ENCODE measurements at regions not wholly inside any gene's neighbourhood (a gene's known extent, or its start where the extent isn't known, plus 50 kb on each side); places are given as distances from the start of the nearest gene placed in this dataset.

DNA sequence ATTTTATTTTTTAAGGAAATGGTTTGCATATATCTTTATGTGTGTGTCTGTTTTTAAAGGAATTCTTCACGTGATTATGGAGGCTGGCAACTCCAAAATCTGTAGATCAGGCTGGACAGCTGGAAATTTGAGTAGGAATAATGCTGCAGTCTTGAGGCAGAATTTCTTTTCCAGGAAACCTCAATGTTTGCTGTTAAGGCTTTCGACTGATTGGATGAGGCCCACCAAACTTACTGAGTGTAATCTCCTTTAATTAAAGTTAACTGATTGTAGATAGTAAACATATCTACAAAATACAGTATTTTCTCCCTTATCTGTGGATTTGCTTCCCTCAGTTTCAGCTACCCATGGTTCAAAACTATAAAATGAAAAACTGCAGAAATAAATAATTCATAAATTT, 883.1 kb downstream of the TTLL7 start:
- CTCF ChIA-PET = no interaction called here
- POLR2A ChIA-PET (ENCODE audit: low non-redundant PET) = no interaction called here
- DNase-seq (ENCODE audit: low spot score) = no peak
- BruUV-seq (replicated peaks) = no TSS peak
- intact Hi-C loops (cut with micrococcal nuclease; ENCODE audit: unreplicated experiment) = no loop called here
- no peak for TF ChIP-seq EZH2 (IDR thresholded peaks at IDR 0.05; ENCODE audit: borderline replicate concordance, low read depth, low read length, poor library complexity, severe bottlenecking)
- TF ChIP-seq, protein P1, sequence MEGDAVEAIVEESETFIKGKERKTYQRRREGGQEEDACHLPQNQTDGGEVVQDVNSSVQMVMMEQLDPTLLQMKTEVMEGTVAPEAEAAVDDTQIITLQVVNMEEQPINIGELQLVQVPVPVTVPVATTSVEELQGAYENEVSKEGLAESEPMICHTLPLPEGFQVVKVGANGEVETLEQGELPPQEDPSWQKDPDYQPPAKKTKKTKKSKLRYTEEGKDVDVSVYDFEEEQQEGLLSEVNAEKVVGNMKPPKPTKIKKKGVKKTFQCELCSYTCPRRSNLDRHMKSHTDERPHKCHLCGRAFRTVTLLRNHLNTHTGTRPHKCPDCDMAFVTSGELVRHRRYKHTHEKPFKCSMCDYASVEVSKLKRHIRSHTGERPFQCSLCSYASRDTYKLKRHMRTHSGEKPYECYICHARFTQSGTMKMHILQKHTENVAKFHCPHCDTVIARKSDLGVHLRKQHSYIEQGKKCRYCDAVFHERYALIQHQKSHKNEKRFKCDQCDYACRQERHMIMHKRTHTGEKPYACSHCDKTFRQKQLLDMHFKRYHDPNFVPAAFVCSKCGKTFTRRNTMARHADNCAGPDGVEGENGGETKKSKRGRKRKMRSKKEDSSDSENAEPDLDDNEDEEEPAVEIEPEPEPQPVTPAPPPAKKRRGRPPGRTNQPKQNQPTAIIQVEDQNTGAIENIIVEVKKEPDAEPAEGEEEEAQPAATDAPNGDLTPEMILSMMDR (conservative IDR thresholded peaks at IDR 0.05; ENCODE audit: low read depth, low read length) = no peak
- Histone ChIP-seq H3K27me3 (replicated peaks; ENCODE audit: insufficient read depth, low read depth, low read length, poor library complexity) (no peaks in the 10 kb centered on the region), H3K27ac (ENCODE audit: low read depth, low read length, poor library complexity, severe bottlenecking) (no peak overlapping the region), H3K36me3 (ENCODE audit: insufficient read depth, low read length, poor library complexity, severe bottlenecking) (no peaks in the 10 kb centered on the region), H3K4me3 (ENCODE audit: low read depth, low read length, poor library complexity, severe bottlenecking) (no peak overlapping the region), H3K4me1 (ENCODE audit: insufficient read depth, low read length, poor library complexity, severe bottlenecking) (no peaks in the 10 kb centered on the region), H3K9me3 (ENCODE audit: low read depth, low read length, poor library complexity, severe bottlenecking) (no peaks in the 10 kb centered on the region)

GRCh38 chr1:83114136-83114834, 884.6 kb downstream of the TTLL7 start:
- CTCF ChIA-PET = no interaction called here
- POLR2A ChIA-PET (ENCODE audit: low non-redundant PET) = no interaction called here
- TF ChIP-seq, protein P1 (conservative IDR thresholded peaks at IDR 0.05; ENCODE audit: low read depth, low read length) = no peak
- no peak for TF ChIP-seq EZH2 (IDR thresholded peaks at IDR 0.05; ENCODE audit: borderline replicate concordance, low read depth, low read length, poor library complexity, severe bottlenecking)
- Histone ChIP-seq H3K27ac (ENCODE audit: low read depth, low read length, poor library complexity, severe bottlenecking) (no peak overlapping the region), H3K4me3 (ENCODE audit: low read depth, low read length, poor library complexity, severe bottlenecking) (no peak overlapping the region), H3K36me3 (ENCODE audit: insufficient read depth, low read length, poor library complexity, severe bottlenecking) (no peaks in the 10 kb centered on the region), H3K9me3 (ENCODE audit: low read depth, low read length, poor library complexity, severe bottlenecking) (no peaks in the 10 kb centered on the region), H3K4me1 (ENCODE audit: insufficient read depth, low read length, poor library complexity, severe bottlenecking) (no peaks in the 10 kb centered on the region), H3K27me3 (replicated peaks; ENCODE audit: insufficient read depth, low read depth, low read length, poor library complexity) (no peaks in the 10 kb centered on the region)
- intact Hi-C loops (cut with micrococcal nuclease; ENCODE audit: unreplicated experiment) = no loop called here
- no TSS peak for BruUV-seq (replicated peaks)
- no peak for DNase-seq (ENCODE audit: low spot score)

DNA sequence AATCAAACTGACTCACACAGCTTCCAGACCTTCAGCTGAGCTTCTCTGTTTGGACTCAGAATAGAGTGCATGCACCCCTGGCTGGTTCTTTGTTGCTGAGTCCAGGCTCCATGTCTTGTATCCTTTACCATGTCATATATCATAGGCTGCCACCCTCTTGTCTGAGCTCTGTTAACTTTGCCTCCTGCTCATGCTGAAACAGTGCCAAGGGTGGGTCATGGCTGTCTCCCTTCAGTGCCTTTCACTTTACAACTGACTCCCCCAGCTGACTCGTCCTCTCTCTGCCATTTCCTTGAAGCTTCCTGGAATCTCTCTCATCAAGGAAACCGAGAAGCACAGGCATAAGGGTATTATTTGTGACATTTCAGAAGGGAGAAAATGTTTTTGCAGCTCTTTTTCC, 885.3 kb downstream of the TTLL7 start:
- no peak for DNase-seq (ENCODE audit: low spot score)
- Histone ChIP-seq H3K27ac (ENCODE audit: low read depth, low read length, poor library complexity, severe bottlenecking) (no peak overlapping the region), H3K36me3 (ENCODE audit: insufficient read depth, low read length, poor library complexity, severe bottlenecking) (no peaks in the 10 kb centered on the region), H3K27me3 (replicated peaks; ENCODE audit: insufficient read depth, low read depth, low read length, poor library complexity) (no peaks in the 10 kb centered on the region), H3K4me1 (ENCODE audit: insufficient read depth, low read length, poor library complexity, severe bottlenecking) (no peaks in the 10 kb centered on the region), H3K4me3 (ENCODE audit: low read depth, low read length, poor library complexity, severe bottlenecking) (no peak overlapping the region), H3K9me3 (ENCODE audit: low read depth, low read length, poor library complexity, severe bottlenecking) (no peaks in the 10 kb centered on the region)
- no peak for TF ChIP-seq EZH2 (IDR thresholded peaks at IDR 0.05; ENCODE audit: borderline replicate concordance, low read depth, low read length, poor library complexity, severe bottlenecking)
- BruUV-seq (replicated peaks) = no TSS peak
- intact Hi-C loops (cut with micrococcal nuclease; ENCODE audit: unreplicated experiment) = no loop called here
- ChIA-PET CTCF (no interaction called here), POLR2A (ENCODE audit: low non-redundant PET) (no interaction called here)

- POLR2A ChIA-PET (ENCODE audit: low non-redundant PET) = no interaction called here
- DNase-seq (ENCODE audit: low spot score) = no peak
- BruUV-seq (replicated peaks) = no TSS peak
- TF ChIP-seq, protein P1 (conservative IDR thresholded peaks at IDR 0.05; ENCODE audit: low read depth, low read length) = no peak
- TF ChIP-seq EZH2 (IDR thresholded peaks at IDR 0.05; ENCODE audit: borderline replicate concordance, low read depth, low read length, poor library complexity, severe bottlenecking) = no peak
- H3K36me3 ChIP-seq (ENCODE audit: insufficient read depth, low read length, poor library complexity, severe bottlenecking) = no peaks in the 10 kb centered on the region
- H3K27me3 ChIP-seq (replicated peaks; ENCODE audit: insufficient read depth, low read depth, low read length, poor library complexity) = no peaks in the 10 kb centered on the region
- no peaks in the 10 kb centered on the region for H3K4me1 ChIP-seq (ENCODE audit: insufficient read depth, low read length, poor library complexity, severe bottlenecking)
- intact Hi-C loops (cut with micrococcal nuclease; ENCODE audit: unreplicated experiment) = no loop called here
- no peak overlapping the region for H3K27ac ChIP-seq (ENCODE audit: low read depth, low read length, poor library complexity, severe bottlenecking)
- no peak overlapping the region for H3K4me3 ChIP-seq (ENCODE audit: low read depth, low read length, poor library complexity, severe bottlenecking)
- CTCF ChIA-PET = no interaction called here
- no peaks in the 10 kb centered on the region for H3K9me3 ChIP-seq (ENCODE audit: low read depth, low read length, poor library complexity, severe bottlenecking)
Measured at GRCh38 chr1:83112248-83112885, 886.6 kb downstream of the TTLL7 start.

Measured in A673 (cell line).